ENCODE measurements at regions not wholly inside any gene's neighbourhood (a gene's known extent, or its start where the extent isn't known, plus 50 kb on each side); places are given as distances from the start of the nearest gene placed in this dataset.

- TF ChIP-seq CTCF (IDR thresholded peaks at IDR 0.05; ENCODE audit: low read depth, low read length) (no peak), POLR2A (IDR thresholded peaks at IDR 0.05; ENCODE audit: extremely low read depth, insufficient read length) (no peak)
Observed at GRCh38 chr15:85979929-85980328, 99.7 kb upstream of the AGBL1 start.
